Stomach (tissue), 4 donors: ENCODE measurements at regions not wholly inside any gene's neighbourhood (a gene's known extent, or its start where the extent isn't known, plus 50 kb on each side); places are given as distances from the start of the nearest gene placed in this dataset.

Experiments used
- CTCF ChIP-seq, 7 experiments: fragments of 450-650 bp in 4 of 7; fragments of 200-600 bp in 3 of 7; sonication (generic) in 3 of 7; IDR thresholded peaks; one replicate each; pipeline ENCODE4 v1.5.1; 2016 to 2019; ENCODE audit warnings: antibody characterized with exemption in 7 of 7, control low read depth in 2 of 7, mild to moderate bottlenecking in 1 of 7
- POLR2AphosphoS5 ChIP-seq, 3 donors: sonication (generic); formaldehyde crosslinking; IDR thresholded peaks; one replicate each; pipeline ENCODE4 v1.6.1; 2016; ENCODE audit warnings: antibody characterized with exemption in 3 of 3

DNA sequence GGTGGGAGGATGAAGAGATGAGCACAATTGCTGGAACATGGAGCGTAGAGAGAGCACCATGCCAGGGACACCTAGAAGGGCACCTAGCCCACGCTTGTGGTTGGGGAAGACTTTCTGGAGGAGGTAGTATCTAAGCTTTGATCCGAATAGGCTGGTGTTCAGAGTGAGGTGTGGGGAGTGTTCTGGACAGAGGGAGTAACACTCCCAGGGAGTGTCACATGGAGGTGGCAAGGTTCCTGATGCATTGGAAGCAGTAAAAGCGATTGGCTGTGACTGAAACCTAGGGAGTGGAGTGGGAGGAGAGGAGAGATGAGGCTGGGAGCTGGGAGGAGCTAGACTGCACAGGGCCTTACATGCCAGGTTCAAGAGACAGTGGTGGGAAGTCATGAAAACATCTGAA, 188.0 kb upstream of the NCAM1 start:
- TF ChIP-seq CTCF (IDR thresholded peaks at IDR 0.05) (no peak), POLR2AphosphoS5 (IDR thresholded peaks at IDR 0.05) (no peak)
